Keratinocyte (primary cell): ENCODE measurements at regions not wholly inside any gene's neighbourhood (a gene's known extent, or its start where the extent isn't known, plus 50 kb on each side); places are given as distances from the start of the nearest gene placed in this dataset.

Experiments
- DNase-seq: peaks from one replicate; pipeline ENCODE4 v3.0.0-alpha.2; 2011; ENCODE audit warnings: low read depth, missing footprints, low spot score
- FAIRE-seq: peaks from 2 replicates; lab custom pipeline; 2011; peaks lifted over from hg19 to GRCh38; lab: Jason Lieb, UNC
- H2AFZ ChIP-seq: 2 replicates; pipeline ENCODE4 v1.6.0; 2012; ENCODE audit warnings: low read length, control low read depth, inconsistent platforms; ENCODE audit not compliant: control insufficient read depth
- H3K27ac ChIP-seq: 2 replicates; pipeline ENCODE4 v1.5.1; 2011; ENCODE audit warnings: low read length; ENCODE audit not compliant: control insufficient read depth, insufficient read depth
- H3K27me3 ChIP-seq: 3 replicates; pipeline ENCODE4 v1.6.0; 2011; ENCODE audit warnings: low read length; ENCODE audit not compliant: control insufficient read depth, insufficient read depth; ENCODE audit errors: extremely low read depth
- H3K36me3 ChIP-seq, 2 experiments: 2 replicates in 1 of 2; 3 replicates in 1 of 2; pipeline ENCODE4 v1.5.1; 2011; ENCODE audit warnings: low read length in 2 of 2, mild to moderate bottlenecking in 1 of 2; ENCODE audit not compliant: control insufficient read depth in 2 of 2, insufficient read depth in 2 of 2; ENCODE audit errors: extremely low read depth in 1 of 2
- H3K4me1 ChIP-seq: 3 replicates; pipeline ENCODE4 v1.5.1; 2011; ENCODE audit warnings: low read length; ENCODE audit not compliant: control insufficient read depth, insufficient read depth; ENCODE audit errors: extremely low read depth
- H3K4me2 ChIP-seq: 3 replicates; pipeline ENCODE4 v1.6.0; 2011; ENCODE audit warnings: low read depth, low read length; ENCODE audit not compliant: control insufficient read depth, insufficient read depth; ENCODE audit errors: extremely low read depth
- H3K4me3 ChIP-seq, 3 experiments: fragments of 200-600 bp in 1 of 3; sonication (generic) in 1 of 3; 2 replicates in 2 of 3; 3 replicates in 1 of 3; pipeline ENCODE4 v1.5.1; 2011 to 2016; ENCODE audit warnings: low read length in 3 of 3, mild to moderate bottlenecking in 3 of 3, control low read depth in 2 of 3, inconsistent platforms in 1 of 3, low read depth in 1 of 3, mixed read lengths in 1 of 3, mixed run types in 1 of 3, moderate library complexity in 1 of 3; ENCODE audit not compliant: control insufficient read depth in 2 of 3, insufficient read depth in 2 of 3; ENCODE audit errors: extremely low read depth in 1 of 3
- H3K79me2 ChIP-seq: 2 replicates; pipeline ENCODE4 v1.6.0; 2012; ENCODE audit warnings: low read length; ENCODE audit not compliant: control insufficient read depth, insufficient read depth
- H3K9ac ChIP-seq: 3 replicates; pipeline ENCODE4 v1.6.0; 2011; ENCODE audit warnings: low read length; ENCODE audit not compliant: control insufficient read depth, insufficient read depth; ENCODE audit errors: extremely low read depth
- H3K9me1 ChIP-seq: 3 replicates; pipeline ENCODE4 v1.6.0; 2011; ENCODE audit warnings: low read length; ENCODE audit not compliant: control insufficient read depth, insufficient read depth; ENCODE audit errors: extremely low read depth
- H3K9me3 ChIP-seq: 2 replicates; pipeline ENCODE4 v1.5.1; 2012; ENCODE audit warnings: low read depth, low read length; ENCODE audit not compliant: control insufficient read depth
- H4K20me1 ChIP-seq: 3 replicates; pipeline ENCODE4 v1.6.0; 2011; ENCODE audit warnings: low read length; ENCODE audit not compliant: control insufficient read depth, insufficient read depth; ENCODE audit errors: extremely low read depth
- EZH2 ChIP-seq: IDR thresholded peaks from one replicate; pipeline ENCODE4 v1.6.1; 2012; ENCODE audit warnings: inconsistent platforms, mild to moderate bottlenecking, low read length, moderate library complexity
- dilution Hi-C: fragments of 300-500 bp; cut with MboI; formaldehyde crosslinking; loops from one replicate; pipeline ENCODE4 v1.7.0; 2020; ENCODE audit warnings: low sequenced_read_pairs; ENCODE audit not compliant: extremely low pct_ligation_motif_present
- TF ChIP-seq, protein P1 (sequence below), 3 experiments: IDR thresholded peaks in 1 of 3; conservative IDR thresholded peaks in 1 of 3; optimal IDR thresholded peaks in 1 of 3; 2 replicates in 2 of 3; 3 replicates in 1 of 3; pipeline versions ENCODE3 to v1.5.1; 2011; ENCODE audit warnings: low read length in 3 of 3, mild to moderate bottlenecking in 3 of 3, moderate library complexity in 2 of 3, control low read depth in 1 of 3, inconsistent platforms in 1 of 3; ENCODE audit not compliant: insufficient read depth in 2 of 3; ENCODE audit errors: extremely low read depth in 1 of 3

- TF ChIP-seq, protein P1, sequence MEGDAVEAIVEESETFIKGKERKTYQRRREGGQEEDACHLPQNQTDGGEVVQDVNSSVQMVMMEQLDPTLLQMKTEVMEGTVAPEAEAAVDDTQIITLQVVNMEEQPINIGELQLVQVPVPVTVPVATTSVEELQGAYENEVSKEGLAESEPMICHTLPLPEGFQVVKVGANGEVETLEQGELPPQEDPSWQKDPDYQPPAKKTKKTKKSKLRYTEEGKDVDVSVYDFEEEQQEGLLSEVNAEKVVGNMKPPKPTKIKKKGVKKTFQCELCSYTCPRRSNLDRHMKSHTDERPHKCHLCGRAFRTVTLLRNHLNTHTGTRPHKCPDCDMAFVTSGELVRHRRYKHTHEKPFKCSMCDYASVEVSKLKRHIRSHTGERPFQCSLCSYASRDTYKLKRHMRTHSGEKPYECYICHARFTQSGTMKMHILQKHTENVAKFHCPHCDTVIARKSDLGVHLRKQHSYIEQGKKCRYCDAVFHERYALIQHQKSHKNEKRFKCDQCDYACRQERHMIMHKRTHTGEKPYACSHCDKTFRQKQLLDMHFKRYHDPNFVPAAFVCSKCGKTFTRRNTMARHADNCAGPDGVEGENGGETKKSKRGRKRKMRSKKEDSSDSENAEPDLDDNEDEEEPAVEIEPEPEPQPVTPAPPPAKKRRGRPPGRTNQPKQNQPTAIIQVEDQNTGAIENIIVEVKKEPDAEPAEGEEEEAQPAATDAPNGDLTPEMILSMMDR (optimal IDR thresholded peaks at IDR 0.05 in 1 of 3, IDR thresholded peaks at IDR 0.05 in 1 of 3, conservative IDR thresholded peaks at IDR 0.05 in 1 of 3; ENCODE audit: extremely low read depth in 1 of 3, insufficient read depth in 2 of 3, low read length in 3 of 3) = no peak
- TF ChIP-seq EZH2 = no peak
- H3K9me1 ChIP-seq = no peaks in the 10 kb centered on the region
- no peak overlapping the region for H3K4me2 ChIP-seq
- H3K27ac ChIP-seq = no peak overlapping the region
- dilution Hi-C loops = no loop called here
- DNase-seq (no peak), FAIRE-seq (no peak)
- no peak overlapping the region for H3K9ac ChIP-seq
- H3K9me3 ChIP-seq = peaks cover 7% of the 10 kb centered on the region
- no peaks in the 10 kb centered on the region for H3K4me1 ChIP-seq
- H2AFZ ChIP-seq = no peak overlapping the region
- no peaks in the 10 kb centered on the region for H4K20me1 ChIP-seq
- H3K79me2 ChIP-seq = no peaks in the 10 kb centered on the region
- H3K36me3 ChIP-seq = no peaks in the 10 kb centered on the region
- no peaks in the 10 kb centered on the region for H3K27me3 ChIP-seq
- H3K4me3 ChIP-seq = no peak overlapping the region
These were observed 341.0 kb downstream of the EIPR1 start for GRCh38 chr2:3036432-3037125.

- Histone ChIP-seq H3K4me1 (no peaks in the 10 kb centered on the region), H3K9me3 (peaks cover 7% of the 10 kb centered on the region), H3K9me1 (no peaks in the 10 kb centered on the region), H4K20me1 (no peaks in the 10 kb centered on the region), H3K79me2 (no peaks in the 10 kb centered on the region), H3K4me3 (no peak overlapping the region), H3K36me3 (no peaks in the 10 kb centered on the region), H3K27ac (no peak overlapping the region), H2AFZ (no peak overlapping the region), H3K9ac (no peak overlapping the region), H3K27me3 (no peaks in the 10 kb centered on the region), H3K4me2 (no peak overlapping the region)
- no peak for FAIRE-seq
- DNase-seq = no peak
- TF ChIP-seq EZH2 = no peak
- TF ChIP-seq, protein P1 (optimal IDR thresholded peaks at IDR 0.05 in 1 of 3, IDR thresholded peaks at IDR 0.05 in 1 of 3, conservative IDR thresholded peaks at IDR 0.05 in 1 of 3; ENCODE audit: extremely low read depth in 1 of 3, insufficient read depth in 2 of 3, low read length in 3 of 3) = no peak
- dilution Hi-C loops = no loop called here
These were observed 342.1 kb downstream of the EIPR1 start for GRCh38 chr2:3035385-3036050.
